HepG2 (cell line): ENCODE measurements at regions not wholly inside any gene's neighbourhood (a gene's known extent, or its start where the extent isn't known, plus 50 kb on each side); places are given as distances from the start of the nearest gene placed in this dataset.

Experiments
- JUN ChIP-seq: sonication (generic); formaldehyde crosslinking; IDR thresholded peaks from 2 replicates; pipeline ENCODE4 v1.4.0; 2020; ENCODE audit warnings: mild to moderate bottlenecking, missing genetic modification reagents
- JUND ChIP-seq: sonication (generic); formaldehyde crosslinking; IDR thresholded peaks from 2 replicates; pipeline ENCODE4 v1.8.0; 2022; ENCODE audit warnings: mild to moderate bottlenecking, missing genetic modification reagents
- MYNN ChIP-seq: sonication (generic); formaldehyde crosslinking; IDR thresholded peaks from 2 replicates; pipeline ENCODE4 v1.4.0; 2020; ENCODE audit warnings: mild to moderate bottlenecking, low read depth, missing genetic modification reagents
- NCOA1 ChIP-seq: sonication (generic); formaldehyde crosslinking; IDR thresholded peaks from 2 replicates; pipeline ENCODE4 v1.9.0; 2021; ENCODE audit warnings: missing genetic modification reagents
- RBAK ChIP-seq: sonication (generic); formaldehyde crosslinking; IDR thresholded peaks from 2 replicates; pipeline ENCODE4 v1.5.1; 2020; ENCODE audit warnings: mild to moderate bottlenecking, missing genetic modification reagents
- REPIN1 ChIP-seq: sonication (generic); formaldehyde crosslinking; IDR thresholded peaks from 2 replicates; pipeline ENCODE4 v1.8.0; 2022; ENCODE audit warnings: missing genetic modification reagents, low read depth, mild to moderate bottlenecking, borderline replicate concordance
- ZBTB7A ChIP-seq: sonication (generic); formaldehyde crosslinking; IDR thresholded peaks from 2 replicates; pipeline ENCODE4 v1.8.0; 2022; ENCODE audit warnings: mild to moderate bottlenecking, missing genetic modification reagents
- ZMYM2 ChIP-seq: sonication (generic); formaldehyde crosslinking; IDR thresholded peaks from 2 replicates; pipeline ENCODE4 v1.8.0; 2022; ENCODE audit warnings: mild to moderate bottlenecking, missing genetic modification reagents

DNA sequence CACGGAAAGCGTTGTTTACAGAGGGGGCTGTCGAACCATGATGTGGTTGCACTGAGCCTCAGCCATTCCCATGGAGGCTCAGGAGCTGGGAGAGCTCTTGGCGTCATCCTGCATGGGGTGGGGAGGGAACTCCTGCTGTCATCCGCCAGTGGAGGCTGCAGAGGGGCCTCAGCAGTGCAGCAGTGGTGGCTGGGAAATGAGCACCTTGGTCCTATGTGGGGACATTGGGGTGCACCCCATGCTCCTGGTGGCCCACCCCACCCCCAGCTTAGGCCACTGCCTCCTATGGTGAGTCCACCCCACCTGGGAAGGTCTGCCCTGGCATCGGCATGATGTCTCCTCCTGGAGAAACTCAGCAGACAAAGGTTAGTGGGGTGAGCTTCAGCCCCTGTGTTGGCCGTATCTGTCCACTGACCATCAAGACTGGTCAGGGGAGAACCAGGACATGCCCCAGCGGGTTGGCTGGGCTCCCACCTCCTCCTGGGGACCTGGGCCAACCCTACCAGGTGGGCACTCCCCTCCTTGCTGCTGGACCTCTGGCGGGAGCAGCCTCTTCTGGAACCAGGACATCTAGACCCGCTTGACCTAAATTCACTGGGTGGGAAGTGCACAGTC, 67.8 kb upstream of the HDAC4 start:
- TF ChIP-seq ZMYM2 (CRISPR knock-in tag) (no peak), MYNN (CRISPR knock-in tag) (no peak), RBAK (no peak), JUN (no peak), ZBTB7A (CRISPR knock-in tag) (no peak), JUND (CRISPR knock-in tag) (no peak), REPIN1 (CRISPR knock-in tag) (no peak), NCOA1 (CRISPR knock-in tag) (no peak)
